Gastrocnemius medialis (tissue), 4 donors: ENCODE measurements at regions not wholly inside any gene's neighbourhood (a gene's known extent, or its start where the extent isn't known, plus 50 kb on each side); places are given as distances from the start of the nearest gene placed in this dataset.

Source experiments
- ATAC-seq, 2 donors: fragments of 150-250 bp; one replicate each; pipeline ENCODE4 v1.9.1; 2016
- DNase-seq, 2 donors: peaks; one replicate each; pipeline ENCODE4 v3.0.0-alpha.2; 2019
- H3K27ac ChIP-seq, 4 donors: fragments of 200-600 bp; sonication (generic); 1 replicate in 1 of 4; 2 replicates in 3 of 4; pipeline ENCODE4 v1.5.1; 2016 to 2018; ENCODE audit warnings: mild to moderate bottlenecking in 2 of 4, moderate library complexity in 1 of 4
- H3K27me3 ChIP-seq, 3 donors: fragments of 200-600 bp; sonication (generic) in 2 of 3; 1 replicate in 1 of 3; 2 replicates in 2 of 3; pipeline versions ENCODE4 v1.5.1 to v1.6.0; 2016 to 2019; ENCODE audit warnings: mild to moderate bottlenecking in 1 of 3, moderate library complexity in 1 of 3
- H3K36me3 ChIP-seq, 2 donors: fragments of 200-600 bp; sonication (generic) in 1 of 2; one replicate each; pipeline ENCODE4 v1.5.1; 2017 to 2018
- H3K4me1 ChIP-seq, 2 donors: fragments of 200-600 bp; sonication (generic) in 1 of 2; one replicate each; pipeline ENCODE4 v1.5.1; 2016 to 2017; ENCODE audit warnings: mild to moderate bottlenecking in 2 of 2
- H3K4me3 ChIP-seq, 4 donors: fragments of 200-600 bp; sonication (generic) in 3 of 4; 1 replicate in 1 of 4; 2 replicates in 3 of 4; pipeline ENCODE4 v1.5.1; 2016 to 2019; ENCODE audit warnings: mild to moderate bottlenecking in 2 of 4
- H3K9me3 ChIP-seq, 3 donors: fragments of 200-600 bp; sonication (generic) in 2 of 3; 1 replicate in 1 of 3; 2 replicates in 2 of 3; pipeline ENCODE4 v1.5.1; 2016 to 2019
- POLR2A ChIP-seq, 2 donors: fragments of 450-650 bp; IDR thresholded peaks; one replicate each; pipeline ENCODE4 v1.6.1; 2017; ENCODE audit warnings: antibody characterized with exemption in 2 of 2, mild to moderate bottlenecking in 2 of 2, moderate library complexity in 2 of 2
- in situ Hi-C, 4 donors: fragments of 200-750 bp; cut with MboI; loops; one replicate each; pipeline versions ENCODE4 v1.15.0 to v1.8.0; 2017; ENCODE audit warnings: low sequenced_read_pairs in 4 of 4
- intact Hi-C: fragments of 100-400 bp; cut with DNase I; formaldehyde crosslinking; loops from one replicate; pipeline ENCODE4 v1.15.1; 2023; ENCODE audit warnings: low total_unique reads
- TF ChIP-seq, protein P1 (sequence below), 5 experiments: fragments of 450-650 bp in 3 of 5; fragments of 200-600 bp in 2 of 5; sonication (generic) in 2 of 5; IDR thresholded peaks in 4 of 5; conservative IDR thresholded peaks in 1 of 5; 1 replicate in 4 of 5; 2 replicates in 1 of 5; pipeline ENCODE4 v1.5.1; 2016 to 2019; ENCODE audit warnings: antibody characterized with exemption in 5 of 5, mild to moderate bottlenecking in 3 of 5, moderate library complexity in 3 of 5

DNA sequence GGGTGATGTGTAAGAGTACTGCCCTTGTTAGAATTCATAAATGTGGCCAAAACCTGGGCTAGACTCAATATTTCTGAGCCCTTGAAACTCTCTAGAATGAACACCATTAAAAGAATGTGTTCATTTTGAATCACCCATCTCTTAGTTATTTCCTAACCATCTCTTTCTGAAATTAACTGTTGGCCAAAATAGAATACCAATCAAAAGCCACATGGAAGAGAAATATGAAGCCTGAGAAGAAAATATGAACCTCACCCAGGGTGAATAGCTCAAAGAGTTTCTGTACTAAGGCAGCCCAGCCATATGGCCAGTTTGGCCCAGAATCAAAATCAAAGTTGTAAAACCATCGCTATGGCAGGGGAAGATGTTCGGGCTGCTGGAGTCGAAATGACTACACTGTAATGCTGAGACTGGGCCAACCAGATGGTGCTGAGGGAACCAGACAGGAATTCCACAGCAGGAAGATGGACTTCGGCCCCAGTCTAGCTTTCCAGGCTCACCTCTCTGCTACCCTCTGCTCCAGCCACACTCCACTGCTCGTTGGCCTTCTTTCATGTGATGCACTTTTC lies 154.3 kb upstream of the ZFHX3 start:
- H3K4me1 ChIP-seq = no peaks in the 10 kb centered on the region
- no peak overlapping the region for H3K27ac ChIP-seq
- TF ChIP-seq POLR2A (IDR thresholded peaks at IDR 0.05) = no peak
- TF ChIP-seq, protein P1, sequence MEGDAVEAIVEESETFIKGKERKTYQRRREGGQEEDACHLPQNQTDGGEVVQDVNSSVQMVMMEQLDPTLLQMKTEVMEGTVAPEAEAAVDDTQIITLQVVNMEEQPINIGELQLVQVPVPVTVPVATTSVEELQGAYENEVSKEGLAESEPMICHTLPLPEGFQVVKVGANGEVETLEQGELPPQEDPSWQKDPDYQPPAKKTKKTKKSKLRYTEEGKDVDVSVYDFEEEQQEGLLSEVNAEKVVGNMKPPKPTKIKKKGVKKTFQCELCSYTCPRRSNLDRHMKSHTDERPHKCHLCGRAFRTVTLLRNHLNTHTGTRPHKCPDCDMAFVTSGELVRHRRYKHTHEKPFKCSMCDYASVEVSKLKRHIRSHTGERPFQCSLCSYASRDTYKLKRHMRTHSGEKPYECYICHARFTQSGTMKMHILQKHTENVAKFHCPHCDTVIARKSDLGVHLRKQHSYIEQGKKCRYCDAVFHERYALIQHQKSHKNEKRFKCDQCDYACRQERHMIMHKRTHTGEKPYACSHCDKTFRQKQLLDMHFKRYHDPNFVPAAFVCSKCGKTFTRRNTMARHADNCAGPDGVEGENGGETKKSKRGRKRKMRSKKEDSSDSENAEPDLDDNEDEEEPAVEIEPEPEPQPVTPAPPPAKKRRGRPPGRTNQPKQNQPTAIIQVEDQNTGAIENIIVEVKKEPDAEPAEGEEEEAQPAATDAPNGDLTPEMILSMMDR (IDR thresholded peaks at IDR 0.05 in 4 of 5, conservative IDR thresholded peaks at IDR 0.05 in 1 of 5) = no peak
- no peaks in the 10 kb centered on the region for H3K36me3 ChIP-seq
- in situ Hi-C loops = loop anchor here in 3 of 4 donors (25.0 kb wide), 1 partner anchor 690 kb away; no protein-coding TSS in a partner anchor
- H3K4me3 ChIP-seq = no peak overlapping the region
- ATAC-seq (no peak), DNase-seq (no peak)
- H3K9me3 ChIP-seq = no peaks in the 10 kb centered on the region
- intact Hi-C loops = no loop called here
- H3K27me3 ChIP-seq = no peaks in the 10 kb centered on the region

DNA sequence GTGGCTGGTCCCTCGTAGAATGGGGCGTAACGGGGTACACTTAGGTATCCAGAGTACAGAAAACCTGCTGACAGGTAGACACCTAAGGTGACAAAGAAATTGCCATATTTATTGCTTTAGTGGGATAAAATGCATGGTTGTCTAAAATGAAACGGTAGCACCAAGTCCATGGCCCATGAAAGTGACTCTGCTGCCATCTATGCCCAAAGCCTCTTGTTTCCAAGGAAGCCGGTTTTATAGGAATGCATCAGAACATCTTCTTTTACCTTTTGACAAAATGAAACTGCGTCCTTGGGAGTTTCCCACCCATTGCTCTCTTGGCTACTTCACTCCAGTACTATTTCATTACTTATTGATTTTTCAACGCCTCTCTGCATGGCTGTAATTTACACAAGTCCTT lies 151.3 kb upstream of the ZFHX3 start:
- in situ Hi-C loops = loop anchor here (5.0 to 25.0 kb wide), 5 partner anchors 112 to 704 kb away; no protein-coding TSS in a partner anchor
- Histone ChIP-seq H3K27me3 (no peaks in the 10 kb centered on the region), H3K36me3 (no peaks in the 10 kb centered on the region), H3K4me3 (no peak overlapping the region), H3K4me1 (peaks cover 0 to 3% of the 10 kb centered on the region in 2 donors), H3K9me3 (no peaks in the 10 kb centered on the region), H3K27ac (no peak overlapping the region)
- DNase-seq (no peak), ATAC-seq (no peak)
- intact Hi-C loops = loop anchor here (5.0 to 10.0 kb wide), 3 partner anchors 107 to 534 kb away; no protein-coding TSS in a partner anchor
- TF ChIP-seq, protein P1 (IDR thresholded peaks at IDR 0.05 in 4 of 5, conservative IDR thresholded peaks at IDR 0.05 in 1 of 5) = no peak
- TF ChIP-seq POLR2A (IDR thresholded peaks at IDR 0.05) = no peak

DNA sequence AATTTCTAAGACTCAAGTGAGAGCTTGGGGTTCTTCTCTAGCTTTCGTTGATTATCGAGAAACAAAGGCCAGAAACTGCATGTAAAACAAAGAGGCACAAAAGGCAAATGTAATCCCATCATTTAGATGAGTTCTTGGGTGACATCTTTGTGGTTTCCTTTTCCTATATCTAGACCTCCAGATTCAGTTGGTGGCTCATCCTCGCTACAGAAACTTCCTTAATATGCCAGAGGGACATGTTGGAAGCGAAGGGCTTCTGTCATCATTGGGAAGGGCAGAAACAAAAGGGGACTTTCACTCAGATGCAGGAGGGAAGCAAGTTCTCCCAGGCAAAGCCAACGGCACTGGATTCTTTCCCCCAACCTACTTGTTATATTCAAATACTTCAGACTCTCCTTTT lies 150.6 kb upstream of the ZFHX3 start:
- no peak overlapping the region for H3K27ac ChIP-seq
- in situ Hi-C loops = loop anchor here (5.0 to 25.0 kb wide), 5 partner anchors 111 to 704 kb away; no protein-coding TSS in a partner anchor
- intact Hi-C loops = loop anchor here (5.0 to 10.0 kb wide), 3 partner anchors 106 to 534 kb away; no protein-coding TSS in a partner anchor

DNA sequence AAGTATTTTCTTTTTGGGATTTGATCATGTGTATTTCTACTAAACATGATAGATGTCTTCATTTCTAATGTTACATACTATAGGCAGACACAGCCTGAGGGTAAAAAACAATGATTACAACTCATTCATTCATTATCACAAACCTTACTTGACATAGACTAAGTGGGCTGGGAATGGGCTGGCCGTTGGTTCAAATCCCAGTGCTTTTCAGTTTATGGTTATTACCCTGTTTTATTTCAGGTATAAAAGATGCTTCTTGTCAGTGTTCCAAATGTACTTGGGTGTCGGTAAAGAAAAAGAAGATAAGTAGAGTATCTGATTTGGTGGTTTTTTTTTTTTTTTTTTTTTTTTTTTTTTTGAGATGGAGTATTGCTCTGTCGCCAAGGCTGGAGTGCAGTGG lies 149.7 kb upstream of the ZFHX3 start:
- H3K27ac ChIP-seq = no peak overlapping the region
- H3K27me3 ChIP-seq = no peaks in the 10 kb centered on the region
- no peak for TF ChIP-seq POLR2A (IDR thresholded peaks at IDR 0.05)
- TF ChIP-seq, protein P1 (IDR thresholded peaks at IDR 0.05 in 4 of 5, conservative IDR thresholded peaks at IDR 0.05 in 1 of 5) = no peak
- ATAC-seq (no peak), DNase-seq (no peak)
- intact Hi-C loops = loop anchor here (5.0 to 10.0 kb wide), 3 partner anchors 105 to 533 kb away; no protein-coding TSS in a partner anchor
- peaks cover 0 to 3% of the 10 kb centered on the region in 2 donors for H3K4me1 ChIP-seq
- H3K36me3 ChIP-seq = no peaks in the 10 kb centered on the region
- in situ Hi-C loops = loop anchor here (5.0 to 25.0 kb wide), 5 partner anchors 110 to 703 kb away; no protein-coding TSS in a partner anchor
- no peaks in the 10 kb centered on the region for H3K9me3 ChIP-seq
- no peak overlapping the region for H3K4me3 ChIP-seq

More for the DNA sequence above, 150.6 kb upstream of the ZFHX3 start:
- H3K9me3 ChIP-seq = no peaks in the 10 kb centered on the region
- H3K4me3 ChIP-seq = no peak overlapping the region
- DNase-seq = no peak
- peaks cover 0 to 3% of the 10 kb centered on the region in 2 donors for H3K4me1 ChIP-seq
- TF ChIP-seq, protein P1 (IDR thresholded peaks at IDR 0.05 in 4 of 5, conservative IDR thresholded peaks at IDR 0.05 in 1 of 5) = no peak
- TF ChIP-seq POLR2A (IDR thresholded peaks at IDR 0.05) = no peak
- H3K27me3 ChIP-seq = no peaks in the 10 kb centered on the region
- no peaks in the 10 kb centered on the region for H3K36me3 ChIP-seq
- ATAC-seq = no peak
